HL-60 (cell line): ENCODE measurements at regions not wholly inside any gene's neighbourhood (a gene's known extent, or its start where the extent isn't known, plus 50 kb on each side); places are given as distances from the start of the nearest gene placed in this dataset.

Experiments used
- DNase-seq, 2 experiments: peaks; one replicate each; pipeline ENCODE4 v3.0.0-alpha.2; 2010 to 2020; ENCODE audit warnings: low read depth in 1 of 2, low spot score in 1 of 2
- H3K27ac ChIP-seq: fragments of 250-450 bp; sonication (Bioruptor Pico); replicated peaks from 2 replicates; pipeline ENCODE4 v1.5.1; 2020; ENCODE audit warnings: mild to moderate bottlenecking, moderate library complexity
- H3K27me3 ChIP-seq: fragments of 250-450 bp; sonication (Bioruptor Pico); 2 replicates; pipeline ENCODE4 v1.5.1; 2021; ENCODE audit warnings: mild to moderate bottlenecking, moderate library complexity; ENCODE audit not compliant: insufficient read depth, poor library complexity, severe bottlenecking
- H3K4me3 ChIP-seq: replicated peaks from 2 replicates; pipeline ENCODE4 v1.5.1; 2011; ENCODE audit warnings: mild to moderate bottlenecking, control low read depth, low read length; ENCODE audit not compliant: insufficient read depth
- GABPA ChIP-seq: IDR thresholded peaks from 2 replicates; pipeline ENCODE4 v1.6.1; 2012; ENCODE audit warnings: low read depth
- POLR2AphosphoS5 ChIP-seq: IDR thresholded peaks from 2 replicates; pipeline ENCODE4 v1.6.1; 2012; ENCODE audit warnings: low read depth
- REST ChIP-seq: IDR thresholded peaks from 2 replicates; pipeline ENCODE4 v1.6.1; 2012; ENCODE audit warnings: low read depth; ENCODE audit not compliant: insufficient replicate concordance
- SPI1 ChIP-seq: IDR thresholded peaks from 2 replicates; pipeline ENCODE4 v1.6.1; 2012; ENCODE audit warnings: low read depth, mild to moderate bottlenecking, borderline replicate concordance
- TF ChIP-seq, protein P1 (sequence below): IDR thresholded peaks from one replicate; pipeline ENCODE4 v1.5.1; 2011; ENCODE audit warnings: low read length, control low read depth, inconsistent platforms; ENCODE audit not compliant: insufficient read depth

- no peak overlapping the region for H3K27ac ChIP-seq
- H3K27me3 ChIP-seq, result peaks cover 3% of the 10 kb centered on the region
- no peak for DNase-seq
- no peak overlapping the region for H3K4me3 ChIP-seq
- TF ChIP-seq, protein P1, sequence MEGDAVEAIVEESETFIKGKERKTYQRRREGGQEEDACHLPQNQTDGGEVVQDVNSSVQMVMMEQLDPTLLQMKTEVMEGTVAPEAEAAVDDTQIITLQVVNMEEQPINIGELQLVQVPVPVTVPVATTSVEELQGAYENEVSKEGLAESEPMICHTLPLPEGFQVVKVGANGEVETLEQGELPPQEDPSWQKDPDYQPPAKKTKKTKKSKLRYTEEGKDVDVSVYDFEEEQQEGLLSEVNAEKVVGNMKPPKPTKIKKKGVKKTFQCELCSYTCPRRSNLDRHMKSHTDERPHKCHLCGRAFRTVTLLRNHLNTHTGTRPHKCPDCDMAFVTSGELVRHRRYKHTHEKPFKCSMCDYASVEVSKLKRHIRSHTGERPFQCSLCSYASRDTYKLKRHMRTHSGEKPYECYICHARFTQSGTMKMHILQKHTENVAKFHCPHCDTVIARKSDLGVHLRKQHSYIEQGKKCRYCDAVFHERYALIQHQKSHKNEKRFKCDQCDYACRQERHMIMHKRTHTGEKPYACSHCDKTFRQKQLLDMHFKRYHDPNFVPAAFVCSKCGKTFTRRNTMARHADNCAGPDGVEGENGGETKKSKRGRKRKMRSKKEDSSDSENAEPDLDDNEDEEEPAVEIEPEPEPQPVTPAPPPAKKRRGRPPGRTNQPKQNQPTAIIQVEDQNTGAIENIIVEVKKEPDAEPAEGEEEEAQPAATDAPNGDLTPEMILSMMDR, result no peak
- TF ChIP-seq POLR2AphosphoS5 (no peak), GABPA (no peak), SPI1 (no peak), REST (no peak)
Observed at GRCh38 chr10:111830359-111830758, 353.2 kb downstream of the GPAM start.

- Histone ChIP-seq H3K4me3 (no peak overlapping the region), H3K27ac (no peak overlapping the region), H3K27me3 (peaks cover 3% of the 10 kb centered on the region)
- no peak for DNase-seq
- TF ChIP-seq, protein P1, result no peak
- TF ChIP-seq GABPA, result no peak
- no peak for TF ChIP-seq REST
- TF ChIP-seq SPI1, result no peak
- TF ChIP-seq POLR2AphosphoS5, result no peak
Observed at GRCh38 chr10:111831058-111831457, 352.5 kb downstream of the GPAM start.

GRCh38 chr10:111833251-111833650 is 350.3 kb downstream of the GPAM start:
- DNase-seq, result no peak
- Histone ChIP-seq H3K27ac (no peak overlapping the region), H3K27me3 (peaks cover 3% of the 10 kb centered on the region), H3K4me3 (no peak overlapping the region)
- TF ChIP-seq, protein P1, result no peak
- TF ChIP-seq REST (no peak), SPI1 (no peak), GABPA (no peak), POLR2AphosphoS5 (no peak)
